T-helper 2 cell treated with Interferon-gamma antibody and Interleukin-4, amounts not matched to agents 100 ng/mL and 5 ng/mL, for 36 hours (primary cell): ENCODE measurements at regions not wholly inside any gene's neighbourhood (a gene's known extent, or its start where the extent isn't known, plus 50 kb on each side); places are given as distances from the start of the nearest gene placed in this dataset.

Experiments used
- intact Hi-C: fragments of 100-400 bp; cut with micrococcal nuclease; formaldehyde crosslinking; loops from one replicate; pipeline ENCODE4 v1.15.1; 2023

DNA sequence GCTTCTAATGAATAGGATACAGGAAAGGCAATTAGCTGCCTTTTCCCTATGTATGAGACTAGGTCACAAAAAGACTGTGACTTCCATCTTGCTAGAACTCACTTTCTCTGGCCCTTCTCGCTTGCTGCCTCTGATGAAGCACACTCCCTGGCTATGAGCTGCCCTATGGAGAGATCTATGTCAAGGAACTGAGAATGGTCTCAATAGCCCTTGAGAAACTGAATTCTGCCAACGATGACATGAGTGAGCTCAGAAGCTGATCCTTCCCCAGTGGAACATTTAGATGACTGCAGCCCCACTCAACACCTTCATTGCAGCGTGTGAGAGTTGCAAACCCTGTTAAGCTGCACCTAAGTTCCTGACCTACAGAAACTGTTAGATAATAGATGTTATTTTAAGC lies 309.8 kb downstream of the COG6 start:
- intact Hi-C loops: no loop called here

DNA sequence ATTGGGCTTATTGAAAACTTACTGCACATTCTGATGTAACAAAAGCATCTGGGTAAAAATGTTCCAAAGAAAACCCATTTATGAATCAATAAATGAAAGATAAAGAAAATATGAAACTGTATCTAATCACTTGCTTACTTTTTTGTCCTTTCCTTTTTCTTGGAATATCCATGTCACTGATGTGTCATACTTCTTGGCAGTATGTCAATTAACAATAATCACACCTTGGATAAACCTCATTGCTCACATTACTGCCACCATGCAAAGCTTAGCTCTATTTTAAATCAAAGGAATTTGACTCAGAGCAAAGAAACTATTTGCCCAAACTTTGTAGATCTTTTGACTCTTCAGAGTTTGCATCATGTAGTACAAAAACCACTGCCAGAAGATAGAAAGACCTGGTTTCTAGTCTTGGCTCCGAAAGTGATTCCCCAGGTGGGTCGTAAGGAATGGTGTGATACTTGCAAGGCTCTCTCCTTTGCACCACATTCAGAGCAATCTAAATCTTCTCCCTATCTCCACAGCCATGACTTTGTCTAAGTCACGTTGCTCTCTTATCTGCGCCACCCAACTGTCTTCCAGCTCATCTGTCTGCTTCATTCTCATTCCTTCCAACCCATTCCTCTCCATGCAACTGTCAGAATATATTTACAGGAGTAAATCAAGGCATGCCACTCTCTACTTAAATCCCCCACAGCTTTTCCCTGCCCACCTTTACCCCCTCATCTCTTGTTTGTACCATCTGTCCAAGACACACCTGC lies 311.9 kb downstream of the COG6 start:
- intact Hi-C loops: no loop called here

DNA sequence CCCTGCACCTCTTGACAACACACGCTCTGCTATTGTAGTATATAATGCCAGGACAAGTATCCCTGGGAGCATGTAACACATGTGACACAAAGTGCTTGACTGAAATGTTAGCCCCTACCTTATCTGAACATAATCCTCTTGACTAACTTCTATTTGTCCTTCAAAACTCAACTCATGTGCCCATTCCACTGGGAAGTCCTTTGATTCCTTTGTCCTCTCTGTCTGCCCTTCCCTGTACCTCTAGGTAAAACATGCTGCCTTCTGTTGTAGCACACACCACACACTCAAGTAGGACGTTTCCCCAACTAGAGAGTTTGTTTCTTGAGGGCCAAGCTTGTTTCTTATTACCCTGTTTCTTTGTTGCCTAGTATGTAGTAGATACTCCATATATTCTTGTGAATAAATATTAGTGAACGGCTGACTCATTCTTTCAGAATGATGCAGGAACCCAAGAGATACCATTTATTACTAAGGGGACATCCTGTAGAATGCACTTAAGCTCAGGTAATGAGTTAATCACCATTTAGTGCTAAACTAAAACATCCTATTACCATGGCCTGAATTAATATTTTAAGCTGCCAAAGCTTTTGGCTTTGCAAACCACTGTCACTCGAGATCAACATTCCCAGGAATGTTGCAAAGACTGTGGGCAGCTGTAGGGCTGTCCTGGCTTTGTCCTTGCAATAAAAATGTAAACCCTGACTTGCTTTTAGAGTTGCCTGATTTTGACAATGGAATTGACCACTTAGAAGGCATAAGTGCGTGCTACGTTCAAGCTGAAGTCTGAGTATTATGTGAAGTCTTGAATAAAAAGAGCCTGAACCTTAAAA lies 313.4 kb downstream of the COG6 start:
- intact Hi-C loops: no loop called here

DNA sequence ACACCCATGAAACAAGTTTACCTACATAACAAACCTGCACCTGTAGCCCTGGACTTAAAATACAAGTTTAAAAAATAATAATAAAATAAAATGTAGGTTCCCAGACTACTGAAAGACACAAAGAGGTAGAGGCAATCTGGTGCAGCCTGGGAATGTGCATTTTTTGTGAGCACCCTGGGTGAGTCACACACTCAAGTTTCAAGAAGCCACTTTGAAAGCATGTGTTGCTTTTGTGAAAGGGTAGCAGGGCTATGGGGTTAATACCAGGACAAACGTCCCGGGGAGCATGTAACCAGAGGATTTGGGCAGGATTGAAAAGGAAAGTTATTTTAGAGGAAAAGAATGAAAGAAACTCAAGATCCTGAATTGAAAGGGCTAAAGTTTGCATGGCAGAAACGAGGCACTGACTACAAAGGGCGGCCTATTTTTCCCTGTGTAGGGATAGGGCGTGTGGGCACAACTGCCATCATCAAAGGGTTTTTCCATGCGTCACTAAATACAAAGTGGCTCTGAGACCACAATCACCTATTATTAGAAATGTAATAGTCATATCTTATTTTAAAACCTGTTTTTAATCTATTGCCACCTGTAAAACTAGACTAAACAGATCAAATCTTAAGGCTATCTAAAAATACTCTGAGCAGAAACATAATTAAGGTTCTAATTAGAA lies 314.9 kb downstream of the COG6 start:
- intact Hi-C loops: no loop called here

DNA sequence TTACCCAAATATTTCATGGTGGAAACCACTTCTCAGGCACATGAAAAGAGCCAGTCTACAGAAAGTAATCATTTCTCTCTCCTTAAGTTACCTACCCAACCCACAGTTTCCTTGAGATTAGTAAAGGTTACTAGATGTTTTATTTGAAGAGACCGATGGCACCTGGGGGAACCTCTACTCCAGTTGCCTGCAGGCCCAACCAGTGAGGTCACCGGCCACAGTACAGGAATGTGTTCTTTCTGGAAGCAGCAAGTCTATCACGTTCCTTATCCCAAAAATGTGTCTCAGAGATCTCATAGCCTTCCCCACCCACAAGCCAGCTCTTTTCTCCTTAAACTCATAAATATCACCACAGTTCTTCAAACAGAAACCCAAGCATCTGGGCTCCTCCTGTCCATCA lies 316.1 kb downstream of the COG6 start:
- intact Hi-C loops: no loop called here

DNA sequence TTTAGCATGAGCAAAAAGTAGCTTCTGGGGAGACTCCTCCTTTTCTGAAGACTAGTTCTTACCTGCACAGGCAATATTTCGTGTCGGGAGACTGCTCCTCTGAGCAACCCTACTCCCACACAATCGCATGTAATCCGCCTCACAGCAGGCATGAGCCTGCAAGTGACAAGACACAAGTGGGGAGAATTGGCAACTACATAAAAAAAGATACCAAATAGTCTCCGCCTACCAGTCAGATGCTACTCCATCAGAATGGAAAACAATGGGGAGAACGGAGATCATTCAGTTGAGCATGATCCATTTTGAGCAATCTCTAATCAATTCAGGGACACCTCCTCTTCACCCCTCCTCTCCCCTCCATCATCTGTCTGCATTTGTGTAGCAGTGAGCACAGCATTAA lies 321.0 kb downstream of the COG6 start:
- intact Hi-C loops: no loop called here

DNA sequence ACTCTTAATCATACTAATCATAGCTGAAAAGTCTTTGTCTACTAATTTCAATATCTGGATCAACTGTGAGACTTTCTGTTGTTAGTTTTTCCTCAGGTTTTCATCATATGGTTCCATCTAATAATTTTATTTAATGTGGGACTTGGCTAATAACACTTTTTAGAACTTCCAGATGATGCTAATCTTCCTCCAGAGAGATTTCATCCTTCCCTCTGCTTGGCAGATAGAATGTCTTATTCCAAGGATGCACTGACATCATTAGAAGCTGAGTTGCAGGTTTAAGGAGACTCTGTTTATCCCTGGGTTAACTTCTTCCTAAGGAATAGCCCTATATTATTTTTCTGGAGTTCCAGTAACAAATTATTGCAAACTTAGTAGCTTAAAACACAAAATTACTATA lies 325.6 kb downstream of the COG6 start:
- intact Hi-C loops: no loop called here

DNA sequence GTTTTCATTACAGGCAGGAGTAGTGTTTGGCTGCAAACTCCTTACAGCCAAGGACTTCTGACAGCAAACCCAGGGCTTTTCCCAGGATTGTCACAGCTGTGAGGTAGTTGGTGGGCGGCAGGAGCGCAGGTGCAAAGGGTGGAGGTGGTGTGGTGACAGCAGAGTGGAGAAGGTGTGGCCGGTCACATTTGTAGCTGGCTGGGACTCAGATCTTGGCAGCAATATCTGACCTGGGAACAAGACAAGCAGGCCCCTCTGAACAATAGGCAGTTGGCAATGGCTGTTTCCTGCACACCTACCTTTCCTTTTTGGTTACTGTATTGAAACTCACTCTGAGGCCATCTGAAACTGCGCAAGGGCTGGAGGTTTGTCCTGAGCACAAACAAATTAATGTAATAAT lies 327.3 kb downstream of the COG6 start:
- intact Hi-C loops: no loop called here

DNA sequence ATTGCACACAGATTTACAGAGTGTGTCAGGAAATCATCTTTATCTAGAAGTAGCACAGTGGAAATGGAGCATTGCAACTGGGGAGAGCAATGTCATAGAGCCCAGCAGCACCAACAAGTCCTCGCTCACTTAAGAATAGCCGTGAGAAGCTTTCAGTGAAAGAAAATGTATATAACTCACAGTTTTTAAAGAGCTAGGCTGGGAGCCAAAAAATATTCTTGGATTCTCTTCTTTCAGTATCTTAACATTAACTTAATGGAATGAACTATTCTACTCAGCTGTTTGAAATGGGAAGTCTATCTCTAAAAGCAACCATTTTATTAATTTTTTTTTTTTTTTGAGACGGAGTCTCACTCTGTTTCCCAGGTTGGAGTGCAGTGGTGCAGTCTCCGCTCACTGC lies 329.6 kb downstream of the COG6 start:
- intact Hi-C loops: no loop called here

DNA sequence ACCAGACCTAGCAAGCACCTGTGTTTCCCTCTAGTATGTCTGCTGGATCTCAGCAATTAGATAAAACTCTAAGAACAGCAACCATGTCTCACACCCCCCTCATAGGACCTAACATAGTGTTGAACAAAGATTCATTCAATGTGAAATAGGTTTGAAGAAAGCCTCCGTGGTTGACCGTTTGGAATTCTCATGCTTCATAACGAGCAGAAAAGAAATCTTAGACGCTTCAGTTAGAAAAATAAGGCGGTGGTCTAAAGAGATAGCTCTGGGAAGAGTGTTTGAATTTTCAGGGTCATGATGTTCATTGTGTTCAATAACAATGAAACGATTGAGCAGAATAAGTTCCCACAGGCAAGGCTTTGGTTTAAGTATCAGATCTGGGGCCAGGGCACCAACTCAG lies 332.9 kb downstream of the COG6 start:
- intact Hi-C loops: no loop called here

DNA sequence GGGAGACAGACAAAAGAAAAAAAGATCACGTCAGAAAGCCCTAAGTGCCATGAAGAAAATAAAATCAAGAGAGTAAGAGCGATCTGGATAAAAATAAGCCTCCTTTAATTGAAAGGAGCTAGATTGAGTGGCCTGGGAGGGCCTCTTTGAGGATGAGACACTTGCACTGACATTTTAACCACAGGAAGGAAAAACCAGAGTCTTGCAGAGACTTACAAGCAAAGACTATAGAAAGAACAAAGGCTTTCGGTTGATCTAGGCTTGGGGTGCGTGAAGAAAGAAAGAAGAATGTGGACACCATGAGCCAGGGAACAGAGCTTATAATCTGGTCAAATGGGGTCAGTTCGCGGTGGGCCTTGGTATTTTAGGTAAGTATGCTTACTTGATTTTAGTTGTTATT lies 342.7 kb downstream of the COG6 start:
- intact Hi-C loops: no loop called here

DNA sequence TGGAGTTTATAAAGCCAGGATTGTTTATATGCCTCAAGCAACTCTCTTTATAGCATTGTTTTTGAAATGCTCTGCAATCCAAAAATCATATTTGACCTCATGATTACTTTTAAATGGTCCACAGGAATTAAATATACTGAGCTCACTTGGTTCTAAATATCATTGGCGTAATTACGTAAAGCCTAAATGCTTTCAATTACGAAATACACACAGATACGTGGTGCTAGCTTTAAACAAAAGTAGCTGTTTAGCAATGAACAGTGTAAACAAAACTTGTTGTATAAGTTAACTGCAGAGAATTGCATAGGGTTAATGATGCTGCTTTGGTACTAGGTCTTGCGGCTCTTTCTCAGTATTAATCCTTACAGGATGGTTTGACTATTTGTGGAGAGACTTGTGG lies 346.6 kb downstream of the COG6 start:
- intact Hi-C loops: no loop called here

DNA sequence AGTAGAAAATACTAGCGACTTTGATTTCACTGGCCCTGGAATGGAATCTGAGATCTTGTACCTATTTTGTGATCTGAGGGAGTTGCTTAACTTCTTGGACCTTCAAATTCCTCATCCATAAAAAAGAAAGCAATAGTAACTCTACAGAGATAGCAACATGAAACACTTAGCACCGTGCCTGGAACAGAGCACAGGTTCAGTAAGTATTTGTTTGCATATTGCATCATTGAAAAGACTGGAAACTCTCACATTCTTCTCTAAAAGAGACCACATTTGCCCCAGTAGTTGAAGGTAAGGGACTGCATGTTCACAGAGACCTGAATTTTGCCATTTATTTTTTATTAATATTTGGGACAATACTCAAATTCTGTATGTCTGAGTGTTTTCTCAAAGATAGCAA lies 358.1 kb downstream of the COG6 start:
- intact Hi-C loops: no loop called here

DNA sequence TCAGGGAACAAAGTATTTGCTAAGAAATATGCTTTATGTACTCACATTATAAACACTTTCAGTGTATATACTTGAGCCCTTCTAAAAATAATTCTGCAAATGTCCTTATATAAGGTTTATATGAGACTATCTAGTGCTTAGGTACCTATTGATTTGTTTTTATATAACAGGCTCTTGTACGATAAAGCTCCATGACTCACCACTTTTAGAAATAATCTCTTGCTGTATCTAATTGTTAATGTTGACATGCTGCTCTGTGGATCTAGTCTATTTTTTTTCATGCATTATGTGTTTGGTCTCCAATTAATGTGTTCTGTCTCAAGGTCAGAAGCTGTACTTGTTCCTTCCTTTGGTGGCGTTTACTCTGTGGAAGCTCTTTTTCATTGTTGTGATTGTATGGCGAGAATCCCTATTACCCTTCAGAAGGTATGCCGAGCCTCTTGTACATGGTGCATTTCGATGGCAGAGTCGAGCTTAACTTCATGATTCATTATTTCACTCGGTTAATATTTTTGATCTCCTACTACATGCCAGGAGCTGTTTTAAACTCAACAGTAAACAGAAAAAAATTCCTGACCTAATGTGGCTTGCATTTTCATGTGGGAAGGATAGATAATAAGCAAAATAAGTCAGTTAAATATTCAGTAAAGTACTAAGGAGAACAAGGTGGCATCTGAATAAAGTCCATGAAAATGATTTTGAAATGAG lies 361.6 kb downstream of the COG6 start:
- intact Hi-C loops: no loop called here

DNA sequence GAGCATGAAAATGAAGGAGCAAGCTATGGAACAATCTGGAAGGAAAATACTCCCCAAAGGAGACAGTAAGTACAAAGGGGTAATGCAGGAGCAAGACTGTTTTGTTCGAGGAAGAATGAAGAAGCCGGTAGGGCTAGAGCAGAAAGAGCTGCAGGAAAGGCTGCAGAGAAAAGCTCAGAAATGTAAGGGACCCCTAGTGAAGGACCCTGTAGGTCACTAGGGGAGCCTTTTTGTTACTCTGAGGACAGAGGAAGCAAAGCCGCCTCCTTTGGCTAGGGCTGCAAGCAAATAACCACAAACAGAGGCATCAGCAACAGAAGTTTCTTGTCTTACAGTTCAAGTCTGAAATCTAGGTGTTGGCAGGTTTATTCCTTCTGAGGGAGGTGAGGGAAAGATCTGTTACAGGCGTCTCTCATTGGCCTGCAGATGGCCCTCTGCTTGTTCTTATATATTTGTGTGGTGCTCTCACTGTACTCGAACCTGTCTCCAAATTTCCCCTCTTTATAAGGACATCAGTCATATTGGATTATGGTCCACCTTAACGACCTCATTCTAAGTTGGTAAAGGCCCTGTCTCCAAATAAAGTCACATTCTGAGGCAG lies 362.3 kb downstream of the COG6 start:
- intact Hi-C loops: no loop called here

DNA sequence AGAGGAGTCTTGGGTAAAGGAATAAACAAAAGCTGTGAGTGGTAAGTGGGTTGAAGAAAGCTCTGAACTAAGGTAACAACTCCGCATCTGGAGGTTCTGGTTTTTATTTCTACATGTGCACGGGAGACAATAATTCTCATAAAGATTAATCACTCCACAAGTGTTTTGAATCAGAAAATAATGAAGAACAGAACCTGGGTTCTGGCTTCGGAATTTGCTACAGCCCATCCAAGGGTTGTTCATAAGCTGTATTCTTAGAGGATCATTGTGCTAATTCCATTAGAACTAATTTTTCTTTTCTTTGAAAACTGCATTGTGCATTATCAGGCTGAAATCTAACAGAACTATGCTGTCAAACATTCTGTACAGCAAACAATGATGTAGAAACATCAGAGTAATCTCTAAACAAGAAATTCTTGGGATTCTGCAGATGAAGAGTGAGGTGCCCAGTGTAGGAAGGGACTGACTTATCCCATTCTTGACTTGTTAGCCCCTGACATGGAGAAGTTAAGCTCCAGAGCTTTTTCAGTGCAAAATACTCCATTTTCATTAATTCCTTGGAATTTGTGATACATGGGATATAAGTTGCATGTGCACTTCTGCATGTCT lies 368.2 kb downstream of the COG6 start:
- intact Hi-C loops: no loop called here

DNA sequence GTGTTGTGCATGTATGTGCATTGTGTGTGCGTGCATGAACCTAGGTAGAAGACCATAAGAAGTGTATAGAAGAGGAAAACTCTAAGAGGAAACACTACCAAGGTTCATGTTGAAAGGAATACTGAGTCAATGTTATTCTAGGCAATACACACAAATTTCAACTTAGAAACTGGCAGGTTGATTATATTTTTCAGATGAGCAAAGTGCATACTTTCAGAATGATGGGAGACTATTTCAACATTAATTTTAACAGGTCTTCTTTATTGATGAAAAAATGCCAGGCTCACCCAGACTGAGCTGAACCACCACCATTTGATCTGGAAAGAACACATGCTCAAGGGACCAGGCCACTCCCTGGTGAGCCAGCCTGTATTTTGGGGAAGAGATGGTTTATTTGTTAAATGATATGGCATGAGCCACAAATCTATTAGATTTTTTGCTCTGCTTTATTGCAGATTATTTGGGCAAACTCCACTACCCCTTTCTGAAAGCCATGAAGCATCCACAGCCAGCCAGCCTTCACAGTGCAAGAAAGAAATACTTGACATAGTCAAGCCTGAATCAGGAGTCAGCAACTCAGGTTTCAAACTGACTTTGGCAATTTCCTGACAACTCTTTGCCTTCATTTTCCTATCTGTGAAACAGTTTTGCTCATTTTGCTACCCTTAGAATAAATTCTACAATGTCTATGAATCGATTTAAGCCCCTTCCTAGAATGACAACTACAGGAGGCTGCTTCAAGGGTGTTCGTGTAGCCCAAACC lies 368.9 kb downstream of the COG6 start:
- intact Hi-C loops: no loop called here

DNA sequence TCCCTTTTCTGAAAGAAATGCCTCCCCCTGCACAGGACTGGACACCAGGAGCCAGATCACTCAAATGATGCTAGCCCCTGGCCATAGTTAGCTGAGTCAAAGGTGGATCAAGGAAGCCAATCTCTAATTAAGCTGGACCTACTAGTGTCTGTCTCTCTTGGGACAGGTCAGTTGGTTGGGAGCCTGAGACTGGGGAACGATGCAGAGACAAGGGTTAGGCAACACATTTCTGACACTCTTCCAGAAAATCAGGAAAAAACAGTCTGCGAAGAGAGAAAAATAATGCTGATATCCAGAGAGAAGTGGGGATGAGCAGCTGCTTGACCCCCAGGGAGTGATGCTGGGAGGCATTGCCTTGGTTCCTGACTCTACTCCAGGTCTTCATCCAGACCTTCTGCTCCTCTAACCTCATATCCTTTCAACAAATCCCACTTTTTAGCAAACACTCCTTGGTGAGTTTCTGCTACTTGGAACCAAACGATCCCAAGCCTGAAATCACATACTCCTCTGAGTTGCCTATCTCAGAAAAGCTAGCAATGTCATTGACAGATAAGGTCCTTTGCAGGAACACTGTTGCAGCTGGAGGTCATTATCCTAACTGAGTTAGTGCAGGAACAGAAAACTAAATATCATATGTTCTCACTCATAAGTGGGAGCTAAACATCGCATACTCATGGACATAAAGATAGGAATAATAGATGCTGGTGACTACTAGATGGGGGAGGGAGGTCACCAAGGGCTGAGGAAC lies 369.7 kb downstream of the COG6 start:
- intact Hi-C loops: loop anchor here (5.0 kb wide), 3 partner anchors 68 to 752 kb away; partner anchors contain the start of gene FOXO1

DNA sequence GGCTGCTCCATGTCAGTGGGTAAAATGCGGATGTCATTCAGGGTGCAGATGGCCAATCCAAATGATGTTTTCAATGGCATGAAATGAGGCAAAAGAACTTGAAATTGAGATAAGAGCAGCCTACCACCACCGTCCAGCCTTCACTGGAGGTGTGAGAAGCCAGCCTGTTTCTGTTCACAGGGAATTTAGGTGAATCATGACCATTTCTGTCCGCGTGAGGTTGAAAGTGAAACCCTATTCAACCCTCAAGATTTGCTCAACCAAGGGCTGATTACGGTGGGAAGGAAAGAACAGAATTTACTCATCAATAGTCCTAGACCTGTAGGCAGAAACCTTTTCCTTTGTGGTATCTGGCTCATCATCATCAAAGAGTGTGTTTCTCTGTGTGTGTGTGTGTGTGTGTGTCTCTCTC lies 370.7 kb downstream of the COG6 start:
- intact Hi-C loops: loop anchor here (1.0 to 5.0 kb wide), 6 partner anchors 69 to 751 kb away; partner anchors contain the start of gene FOXO1
